Endothelial cell (in vitro differentiated cells): ENCODE measurements at regions not wholly inside any gene's neighbourhood (a gene's known extent, or its start where the extent isn't known, plus 50 kb on each side); places are given as distances from the start of the nearest gene placed in this dataset.

ENCODE experiments used
- DNase-seq: peaks from one replicate; pipeline ENCODE4 v3.0.0; 2021; ENCODE audit warnings: low spot score
- H3K27ac Mint-ChIP-seq: one replicate; pipeline ENCODE4 v1.8.0; 2021; ENCODE audit warnings: mixed read lengths, inconsistent platforms; ENCODE audit not compliant: unreplicated experiment
- H3K27me3 Mint-ChIP-seq: one replicate; pipeline ENCODE4 v1.8.0; 2021; ENCODE audit warnings: mild to moderate bottlenecking, moderate library complexity, mixed read lengths, inconsistent platforms; ENCODE audit not compliant: unreplicated experiment
- H3K36me3 Mint-ChIP-seq: one replicate; pipeline ENCODE4 v1.8.0; 2021; ENCODE audit warnings: mild to moderate bottlenecking, low read depth, mixed read lengths, inconsistent platforms; ENCODE audit not compliant: unreplicated experiment
- H3K4me1 Mint-ChIP-seq: one replicate; pipeline ENCODE4 v1.8.0; 2021; ENCODE audit warnings: mild to moderate bottlenecking, mixed read lengths, inconsistent platforms; ENCODE audit not compliant: unreplicated experiment
- H3K4me3 Mint-ChIP-seq: one replicate; pipeline ENCODE4 v1.8.0; 2021; ENCODE audit warnings: mild to moderate bottlenecking, mixed read lengths, inconsistent platforms; ENCODE audit not compliant: unreplicated experiment
- H3K9me3 Mint-ChIP-seq: one replicate; pipeline ENCODE4 v1.8.0; 2021; ENCODE audit warnings: mixed read lengths, inconsistent platforms; ENCODE audit not compliant: unreplicated experiment
- TF ChIP-seq, protein P1 (sequence below): fragments of 200-600 bp; sonication (generic); IDR thresholded peaks from one replicate; pipeline ENCODE4 v1.5.0; 2021; ENCODE audit warnings: antibody characterized with exemption; ENCODE audit not compliant: unreplicated experiment

DNA sequence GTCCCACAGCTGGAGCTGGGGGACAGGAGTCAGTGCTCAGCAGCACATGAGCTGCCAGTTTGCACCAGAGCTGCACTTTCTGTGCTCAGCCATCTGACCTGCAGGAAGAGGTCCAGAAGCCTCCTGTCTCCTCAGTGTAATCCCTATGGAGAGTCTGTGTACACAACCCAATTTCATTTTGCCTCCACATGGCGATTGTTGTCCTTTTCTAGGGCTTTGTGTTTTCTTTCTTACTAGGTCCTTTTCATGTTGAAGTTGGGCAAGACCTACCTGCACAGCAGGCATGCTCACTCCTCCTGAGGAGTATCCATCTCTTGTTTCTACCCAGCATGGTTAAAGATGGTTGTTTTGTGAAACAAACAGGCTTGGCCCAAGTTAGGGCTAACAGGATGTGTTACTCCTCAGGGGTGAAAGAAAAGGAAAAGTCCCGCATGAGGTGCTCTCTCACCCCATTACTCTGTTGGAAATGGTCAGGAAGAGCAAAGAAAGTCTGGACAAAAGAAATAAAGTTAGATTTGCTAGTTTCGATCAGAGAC is 273.0 kb downstream of the TMEM167A start:
- H3K27ac Mint-ChIP-seq = no peak overlapping the region
- TF ChIP-seq, protein P1, sequence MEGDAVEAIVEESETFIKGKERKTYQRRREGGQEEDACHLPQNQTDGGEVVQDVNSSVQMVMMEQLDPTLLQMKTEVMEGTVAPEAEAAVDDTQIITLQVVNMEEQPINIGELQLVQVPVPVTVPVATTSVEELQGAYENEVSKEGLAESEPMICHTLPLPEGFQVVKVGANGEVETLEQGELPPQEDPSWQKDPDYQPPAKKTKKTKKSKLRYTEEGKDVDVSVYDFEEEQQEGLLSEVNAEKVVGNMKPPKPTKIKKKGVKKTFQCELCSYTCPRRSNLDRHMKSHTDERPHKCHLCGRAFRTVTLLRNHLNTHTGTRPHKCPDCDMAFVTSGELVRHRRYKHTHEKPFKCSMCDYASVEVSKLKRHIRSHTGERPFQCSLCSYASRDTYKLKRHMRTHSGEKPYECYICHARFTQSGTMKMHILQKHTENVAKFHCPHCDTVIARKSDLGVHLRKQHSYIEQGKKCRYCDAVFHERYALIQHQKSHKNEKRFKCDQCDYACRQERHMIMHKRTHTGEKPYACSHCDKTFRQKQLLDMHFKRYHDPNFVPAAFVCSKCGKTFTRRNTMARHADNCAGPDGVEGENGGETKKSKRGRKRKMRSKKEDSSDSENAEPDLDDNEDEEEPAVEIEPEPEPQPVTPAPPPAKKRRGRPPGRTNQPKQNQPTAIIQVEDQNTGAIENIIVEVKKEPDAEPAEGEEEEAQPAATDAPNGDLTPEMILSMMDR = no peak
- no peak for DNase-seq
- H3K9me3 Mint-ChIP-seq = no peaks in the 10 kb centered on the region
- H3K36me3 Mint-ChIP-seq = no peaks in the 10 kb centered on the region
- H3K4me1 Mint-ChIP-seq = peaks cover 5% of the 10 kb centered on the region
- no peak overlapping the region for H3K4me3 Mint-ChIP-seq
- H3K27me3 Mint-ChIP-seq = no peaks in the 10 kb centered on the region

DNA sequence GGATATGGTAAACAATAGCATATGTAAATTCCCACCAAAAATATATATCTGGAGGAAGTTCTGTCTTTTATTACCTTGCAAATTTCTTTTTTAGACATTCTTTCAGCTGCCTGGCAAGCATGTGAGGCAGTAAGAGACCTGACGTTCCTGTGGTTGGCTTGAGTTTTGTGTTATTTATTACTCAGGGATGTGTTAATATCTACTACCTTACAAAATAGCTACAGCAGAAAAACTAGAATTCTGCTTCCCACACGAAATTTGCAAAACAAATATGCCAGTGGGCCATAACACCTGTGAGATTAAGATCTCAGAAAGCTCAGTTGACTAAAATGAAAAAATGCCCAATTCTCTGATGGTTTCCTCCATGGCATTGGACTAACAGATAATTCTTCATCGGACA is 274.2 kb downstream of the TMEM167A start:
- H3K4me1 Mint-ChIP-seq = peaks cover 5% of the 10 kb centered on the region

DNA sequence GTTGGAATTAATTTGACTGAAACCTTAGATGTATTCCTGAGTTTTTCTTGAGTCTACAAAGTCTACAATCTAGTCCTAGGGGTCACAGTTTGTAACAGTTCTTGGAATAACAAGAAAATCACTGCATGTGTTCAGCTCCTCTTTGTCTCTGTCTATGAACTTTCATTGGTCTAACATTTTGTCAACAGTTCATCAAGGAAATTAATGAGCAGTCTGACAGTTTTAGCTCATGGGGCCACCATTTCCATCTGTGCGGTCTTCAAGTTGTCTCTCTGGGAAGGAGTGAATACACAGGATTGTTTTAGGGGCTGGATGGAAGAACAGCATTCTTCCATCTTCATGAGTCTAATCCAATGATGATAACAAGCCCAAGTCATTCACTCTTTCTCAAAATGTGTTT is 276.4 kb downstream of the TMEM167A start:
- TF ChIP-seq, protein P1 = no peak
- Mint-ChIP-seq H3K4me1 (peaks cover 8% of the 10 kb centered on the region), H3K4me3 (no peak overlapping the region), H3K9me3 (no peaks in the 10 kb centered on the region), H3K36me3 (no peaks in the 10 kb centered on the region), H3K27ac (no peak overlapping the region), H3K27me3 (no peaks in the 10 kb centered on the region)
- no peak for DNase-seq

More for the DNA sequence above, 274.2 kb downstream of the TMEM167A start:
- DNase-seq = no peak
- no peaks in the 10 kb centered on the region for H3K9me3 Mint-ChIP-seq
- no peak overlapping the region for H3K27ac Mint-ChIP-seq
- TF ChIP-seq, protein P1 = no peak
- no peak overlapping the region for H3K4me3 Mint-ChIP-seq
- no peaks in the 10 kb centered on the region for H3K36me3 Mint-ChIP-seq
- no peaks in the 10 kb centered on the region for H3K27me3 Mint-ChIP-seq

DNA sequence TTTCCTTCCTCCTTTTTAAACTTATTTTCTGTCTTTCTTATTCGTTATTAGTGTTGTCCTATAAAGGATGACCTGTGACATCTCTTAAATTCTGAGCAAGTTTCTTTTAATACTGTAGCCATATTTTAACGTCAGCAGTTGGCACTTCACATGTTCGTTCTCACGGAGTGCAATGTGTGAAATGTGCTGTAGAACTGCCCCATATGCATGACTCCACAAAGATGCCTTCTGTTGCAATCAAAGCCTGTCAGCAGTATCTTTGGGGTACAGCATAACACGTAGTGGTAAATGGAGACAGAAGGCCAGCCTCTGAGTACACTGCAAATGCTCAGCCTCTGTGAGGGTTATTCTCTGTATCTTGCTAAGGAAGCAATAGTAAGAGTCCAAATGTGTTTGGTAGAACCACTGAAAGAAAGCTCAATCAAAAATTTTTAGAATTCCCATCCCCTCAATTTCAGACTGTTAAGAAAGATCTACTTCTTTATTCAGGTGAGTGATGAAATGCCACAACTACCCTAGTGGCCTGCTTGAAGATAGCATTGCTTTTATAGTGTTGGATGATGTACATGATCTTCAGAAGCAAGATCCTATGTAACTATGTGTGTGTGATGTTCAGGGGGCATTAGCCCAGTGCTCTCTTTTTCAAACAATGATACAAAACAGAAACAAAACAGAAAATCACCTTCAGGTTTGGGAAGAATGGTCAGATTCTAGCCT is 277.7 kb downstream of the TMEM167A start:
- Mint-ChIP-seq H3K27ac (no peak overlapping the region), H3K4me1 (peaks cover 8% of the 10 kb centered on the region), H3K4me3 (no peak overlapping the region), H3K27me3 (no peaks in the 10 kb centered on the region), H3K36me3 (no peaks in the 10 kb centered on the region), H3K9me3 (no peaks in the 10 kb centered on the region)
- TF ChIP-seq, protein P1 = peak; percentile 17
- DNase-seq = no peak

DNA sequence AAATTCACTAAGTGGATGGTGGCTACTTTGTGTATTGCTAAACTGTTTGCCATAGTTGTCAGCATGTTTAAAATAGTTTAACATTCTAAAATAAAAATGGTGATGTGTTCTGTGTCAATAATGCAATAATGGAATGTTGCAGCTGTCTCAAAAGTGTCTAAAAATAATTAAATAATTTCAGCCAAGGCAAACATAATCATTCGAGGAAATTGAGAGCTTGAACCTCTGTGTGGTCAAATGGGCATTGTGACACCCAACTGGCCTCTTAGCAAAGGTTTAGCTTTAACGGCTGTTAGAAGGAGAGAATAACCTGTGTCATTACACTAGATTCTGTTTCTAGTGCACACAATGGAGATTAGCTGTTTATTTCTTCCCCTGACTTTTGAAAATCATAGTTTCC is 278.5 kb downstream of the TMEM167A start:
- Mint-ChIP-seq H3K27me3 (no peaks in the 10 kb centered on the region), H3K4me1 (peaks cover 6% of the 10 kb centered on the region), H3K4me3 (no peak overlapping the region), H3K27ac (no peak overlapping the region), H3K36me3 (no peaks in the 10 kb centered on the region), H3K9me3 (no peaks in the 10 kb centered on the region)
- DNase-seq = no peak
- TF ChIP-seq, protein P1 = no peak
